Spinal cord (tissue), 9 donors: ENCODE measurements at regions not wholly inside any gene's neighbourhood (a gene's known extent, or its start where the extent isn't known, plus 50 kb on each side); places are given as distances from the start of the nearest gene placed in this dataset.

ENCODE experiments used
- DNase-seq, 6 donors: peaks; one replicate each; pipeline versions ENCODE4 v3.0.0 to v3.0.0-alpha.2; 2013 to 2015; ENCODE audit warnings: low spot score in 6 of 6, low read depth in 4 of 6
- H3K27ac ChIP-seq: one replicate; pipeline ENCODE4 v1.5.1; 2013; ENCODE audit warnings: low read depth, low read length, control low read depth
- H3K27me3 ChIP-seq: one replicate; pipeline ENCODE4 v1.6.1; 2013; ENCODE audit warnings: low read length; ENCODE audit not compliant: control insufficient read depth, insufficient read depth
- H3K36me3 ChIP-seq: one replicate; pipeline ENCODE4 v1.6.1; 2013; ENCODE audit warnings: low read length; ENCODE audit not compliant: control insufficient read depth, insufficient read depth
- H3K4me1 ChIP-seq: one replicate; pipeline ENCODE4 v1.6.1; 2013; ENCODE audit warnings: low read length; ENCODE audit not compliant: control insufficient read depth, insufficient read depth
- H3K4me3 ChIP-seq: one replicate; pipeline ENCODE4 v1.5.1; 2013; ENCODE audit warnings: low read depth, low read length, control low read depth
- H3K9me3 ChIP-seq: one replicate; pipeline ENCODE4 v1.6.1; 2013; ENCODE audit warnings: low read length; ENCODE audit not compliant: control insufficient read depth, insufficient read depth
- WGBS: methylation state at CpG from one replicate; pipeline ENCODE4 v1.1.5; 2013; ENCODE audit warnings: missing lambda C conversion rate; ENCODE audit not compliant: insufficient coverage; 5-methylcytosine and 5-hydroxymethylcytosine counted together
- donor health status: healthy.

DNA sequence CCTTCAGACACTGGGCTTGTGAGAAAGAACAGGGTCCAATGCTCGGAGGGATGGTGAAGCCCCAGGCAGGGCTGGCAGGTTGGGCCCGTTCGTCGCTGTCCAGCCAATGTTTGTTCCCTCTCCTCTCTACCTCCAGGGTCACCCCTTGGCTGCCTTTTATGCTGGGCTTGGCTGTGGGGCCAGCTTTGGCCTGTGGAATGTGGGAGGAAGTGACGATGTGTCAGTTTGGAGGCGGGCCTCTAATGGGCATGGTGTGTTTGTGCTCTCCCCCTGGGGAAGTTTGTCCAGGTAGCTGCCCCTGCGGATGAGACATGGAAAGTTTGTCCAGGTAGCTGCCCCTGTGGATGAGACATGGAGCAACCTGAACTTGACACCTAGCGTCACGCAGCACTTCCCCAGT is 236.7 kb downstream of the GLRX3 start:
- no peaks in the 10 kb centered on the region for H3K9me3 ChIP-seq
- no peaks in the 10 kb centered on the region for H3K27me3 ChIP-seq
- no peak for DNase-seq
- no peaks in the 10 kb centered on the region for H3K36me3 ChIP-seq
- no peak overlapping the region for H3K4me3 ChIP-seq
- 90% methylated on average over 5 of the region's 9 CpGs for WGBS
- no peak overlapping the region for H3K27ac ChIP-seq
- H3K4me1 ChIP-seq = peaks cover 4% of the 10 kb centered on the region

DNA sequence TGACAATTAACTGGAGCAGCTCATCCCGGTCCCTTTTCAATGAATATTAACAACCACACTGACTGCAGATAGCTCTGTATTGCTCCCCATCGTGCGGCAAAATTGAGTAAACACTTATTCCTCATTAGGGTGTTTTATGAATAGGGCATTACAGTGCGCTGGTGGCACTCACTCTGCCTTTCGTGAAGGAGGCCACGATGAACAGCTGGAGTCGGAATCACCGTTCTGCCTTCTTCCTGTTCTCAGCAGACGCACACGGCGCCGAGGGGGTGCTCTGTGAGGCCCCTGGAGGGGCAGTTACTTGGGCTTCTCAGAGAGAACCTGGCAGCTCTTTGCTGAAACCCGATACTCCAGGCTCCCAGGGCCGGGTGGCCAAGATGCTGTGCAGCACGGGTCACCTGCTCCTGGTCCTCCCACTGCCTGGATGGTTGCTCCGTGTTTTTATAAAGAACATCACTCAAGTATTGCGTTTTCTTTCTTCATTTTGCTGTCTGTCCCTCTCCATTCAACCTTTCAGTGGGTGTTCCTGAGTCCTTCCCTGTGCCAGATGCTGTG is 241.9 kb downstream of the GLRX3 start:
- no peaks in the 10 kb centered on the region for H3K27me3 ChIP-seq
- no peak overlapping the region for H3K27ac ChIP-seq
- peak in 1 of 6 donors; percentile 86 for DNase-seq
- H3K4me1 ChIP-seq = peaks cover 7% of the 10 kb centered on the region
- H3K36me3 ChIP-seq = no peaks in the 10 kb centered on the region
- 61% methylated on average over 14 of the region's 17 CpGs for WGBS
- H3K9me3 ChIP-seq = no peaks in the 10 kb centered on the region
- no peak overlapping the region for H3K4me3 ChIP-seq

DNA sequence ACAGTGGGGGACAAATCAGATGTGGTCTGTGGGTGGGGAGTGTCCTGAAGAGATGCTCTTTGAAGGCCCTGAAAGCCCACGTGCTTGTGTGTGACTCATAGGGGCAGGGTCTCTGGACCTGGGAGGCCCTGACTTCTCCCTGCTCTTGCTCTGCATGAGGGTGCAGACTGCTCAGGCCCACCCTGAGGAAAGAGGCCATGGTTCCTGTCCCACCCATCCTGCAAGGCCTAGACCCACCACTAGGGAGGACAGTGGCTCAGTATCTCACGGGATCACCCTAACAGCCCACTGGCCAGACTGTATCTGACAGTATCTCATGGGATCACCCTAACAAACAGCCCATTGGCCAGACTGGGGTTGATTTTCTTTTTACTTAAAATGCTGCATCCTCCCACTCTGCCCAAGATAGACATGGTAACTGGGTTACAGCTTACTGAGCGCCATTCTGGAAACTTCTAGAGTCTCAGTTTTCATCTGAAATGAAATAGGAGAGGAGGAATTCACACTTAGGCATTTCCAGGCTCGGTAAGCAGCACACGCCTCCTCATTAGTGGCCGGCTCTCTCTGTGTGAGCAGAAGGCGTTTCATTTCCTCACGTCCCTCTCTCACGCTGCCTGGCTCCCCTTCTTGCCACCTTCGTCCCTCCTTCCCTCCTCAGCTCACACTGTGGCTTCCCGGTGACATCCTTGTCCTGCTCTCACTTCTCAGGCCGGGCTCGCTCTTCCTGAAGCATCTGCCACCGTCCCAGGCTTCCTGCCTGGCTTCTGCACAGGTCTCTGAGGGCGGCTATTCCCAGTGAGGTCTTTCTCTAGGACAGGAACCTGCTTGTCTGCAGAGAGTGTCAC is 242.6 kb downstream of the GLRX3 start:
- H3K4me1 ChIP-seq = peaks cover 7% of the 10 kb centered on the region
- no peaks in the 10 kb centered on the region for H3K36me3 ChIP-seq
- WGBS = 61% methylated on average over 14 of the region's 15 CpGs
- no peak overlapping the region for H3K27ac ChIP-seq
- H3K4me3 ChIP-seq = no peak overlapping the region
- no peaks in the 10 kb centered on the region for H3K9me3 ChIP-seq
- DNase-seq = no peak
- no peaks in the 10 kb centered on the region for H3K27me3 ChIP-seq

DNA sequence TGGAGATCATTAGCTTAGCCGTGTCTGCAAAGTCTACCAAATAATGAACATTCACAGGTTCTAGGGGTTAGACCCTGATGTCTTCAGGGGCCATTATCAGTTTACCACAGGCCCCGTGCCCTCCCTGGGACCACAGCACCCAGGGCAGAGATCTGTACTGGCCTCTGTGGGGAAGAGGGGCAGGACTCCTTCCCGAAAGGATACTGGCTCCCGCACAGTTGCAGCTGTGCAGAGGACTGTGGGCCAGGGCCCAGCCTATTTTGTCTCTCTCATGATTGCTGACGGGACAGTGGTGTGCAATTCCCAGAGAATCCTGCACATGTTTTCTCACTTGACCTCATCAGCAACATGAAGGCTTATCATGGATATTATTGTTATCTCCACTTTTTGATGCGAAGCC is 243.9 kb downstream of the GLRX3 start:
- H3K9me3 ChIP-seq = no peaks in the 10 kb centered on the region
- DNase-seq = no peak
- H3K27me3 ChIP-seq = no peaks in the 10 kb centered on the region
- H3K27ac ChIP-seq = no peak overlapping the region
- H3K4me1 ChIP-seq = peaks cover 7% of the 10 kb centered on the region
- H3K36me3 ChIP-seq = no peaks in the 10 kb centered on the region
- 75% methylated on average over 4 of the region's 6 CpGs for WGBS
- H3K4me3 ChIP-seq = no peak overlapping the region

DNA sequence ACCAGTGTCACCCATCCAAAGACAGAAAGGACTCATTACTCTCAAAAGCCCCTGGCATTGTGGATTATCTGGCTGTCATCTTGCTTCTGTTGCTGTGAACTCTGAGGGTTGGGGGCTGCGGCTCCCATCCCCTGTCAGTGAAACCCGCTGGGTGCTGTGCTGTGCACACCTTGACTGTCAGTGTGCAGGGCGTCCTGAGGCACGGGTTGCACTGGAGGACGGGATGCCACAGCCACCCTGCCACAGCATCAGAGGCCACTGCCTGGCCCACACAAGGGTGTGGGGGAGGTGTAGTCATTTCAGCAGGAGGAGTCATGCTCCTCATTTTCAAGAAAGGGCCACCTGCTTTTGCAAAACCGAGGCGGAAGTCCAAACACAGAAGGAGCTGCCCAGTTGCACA is 245.8 kb downstream of the GLRX3 start:
- no peak overlapping the region for H3K27ac ChIP-seq
- DNase-seq = no peak
- H3K4me3 ChIP-seq = no peak overlapping the region
- no peaks in the 10 kb centered on the region for H3K27me3 ChIP-seq
- H3K36me3 ChIP-seq = no peaks in the 10 kb centered on the region
- 96% methylated on average over 7 of the region's 7 CpGs for WGBS
- H3K9me3 ChIP-seq = no peaks in the 10 kb centered on the region
- peaks cover 7% of the 10 kb centered on the region for H3K4me1 ChIP-seq

DNA sequence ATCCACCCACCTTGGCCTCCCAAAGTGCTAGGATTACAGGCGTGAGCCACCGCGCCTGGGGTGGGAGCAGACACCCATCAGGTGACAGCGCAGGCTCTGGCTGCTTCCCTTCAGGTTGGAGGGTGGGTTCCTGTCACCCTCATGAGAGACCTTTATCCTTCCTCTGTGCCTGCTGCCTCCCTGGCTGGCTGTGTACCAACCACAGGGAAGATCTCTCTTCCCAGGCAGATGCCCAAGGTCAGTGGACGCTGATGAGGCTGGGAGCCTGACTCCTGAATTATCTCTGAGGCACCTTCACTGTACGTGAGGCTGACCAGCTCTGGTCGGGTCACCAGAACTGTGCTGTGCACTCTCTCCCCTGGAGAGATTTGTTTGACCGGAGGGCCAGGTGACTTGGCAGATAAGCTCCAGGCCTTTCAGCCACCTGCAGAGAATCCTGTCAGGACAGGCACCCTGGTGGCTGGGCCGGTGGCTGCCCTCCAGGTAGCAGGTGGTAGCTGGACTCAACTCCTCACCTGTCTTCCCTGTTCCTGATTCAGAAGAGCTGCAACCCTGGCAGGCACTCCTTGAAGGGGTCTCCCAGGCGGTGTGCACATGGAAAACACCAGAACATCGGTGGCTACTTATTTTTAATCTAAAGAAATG is 251.9 kb downstream of the GLRX3 start:
- H3K9me3 ChIP-seq = no peaks in the 10 kb centered on the region
- H3K27me3 ChIP-seq = no peaks in the 10 kb centered on the region
- H3K36me3 ChIP-seq = no peaks in the 10 kb centered on the region
- H3K4me3 ChIP-seq = no peak overlapping the region
- H3K4me1 ChIP-seq = no peaks in the 10 kb centered on the region
- no peak for DNase-seq
- H3K27ac ChIP-seq = no peak overlapping the region
- 93% methylated on average over 8 of the region's 11 CpGs for WGBS

DNA sequence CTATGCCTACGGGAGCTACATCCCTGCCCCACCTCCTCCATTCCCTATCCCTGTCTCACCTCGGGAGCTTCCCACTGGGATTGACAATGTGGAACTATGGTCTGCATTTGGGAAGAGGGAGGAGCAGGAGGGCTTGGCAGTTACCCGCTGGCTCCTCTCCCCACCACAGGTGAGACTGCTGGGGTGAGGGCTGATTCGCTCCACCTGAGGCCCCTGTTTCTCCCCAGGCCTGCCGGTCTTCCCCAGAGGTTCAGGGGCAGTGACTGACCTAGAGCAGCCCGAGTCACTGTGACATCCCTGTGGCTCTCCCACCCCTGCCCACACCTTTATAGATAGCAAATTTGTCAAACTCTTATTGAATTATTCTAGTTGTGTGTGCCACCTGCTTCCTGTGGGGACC is 252.6 kb downstream of the GLRX3 start:
- Histone ChIP-seq H3K4me3 (no peak overlapping the region), H3K9me3 (no peaks in the 10 kb centered on the region), H3K4me1 (no peaks in the 10 kb centered on the region), H3K36me3 (no peaks in the 10 kb centered on the region), H3K27me3 (no peaks in the 10 kb centered on the region), H3K27ac (no peak overlapping the region)
- 88% methylated on average over 3 of the region's 6 CpGs for WGBS
- no peak for DNase-seq

DNA sequence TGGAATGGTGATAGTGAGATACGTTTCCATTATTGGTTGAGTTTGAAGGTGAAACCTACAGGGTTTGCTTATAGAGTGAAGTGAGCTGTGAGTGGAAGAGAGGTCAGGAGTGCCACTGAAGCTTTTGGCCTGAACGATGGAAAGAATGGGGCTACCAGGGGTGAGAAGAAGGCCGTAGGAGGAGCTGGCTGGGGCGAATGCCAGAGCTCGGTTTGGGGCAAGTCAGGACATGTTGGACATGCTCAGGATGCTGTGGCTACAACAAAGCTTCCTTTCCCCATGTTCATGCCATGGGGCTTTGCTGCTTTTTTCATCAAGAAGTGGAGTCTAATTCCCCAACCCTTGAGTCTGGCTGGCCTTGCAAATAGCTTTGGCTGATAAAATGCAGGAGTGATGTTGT is 253.7 kb downstream of the GLRX3 start:
- no peaks in the 10 kb centered on the region for H3K27me3 ChIP-seq
- no peak for DNase-seq
- H3K36me3 ChIP-seq = no peaks in the 10 kb centered on the region
- no peaks in the 10 kb centered on the region for H3K9me3 ChIP-seq
- no peak overlapping the region for H3K27ac ChIP-seq
- no peak overlapping the region for H3K4me3 ChIP-seq
- H3K4me1 ChIP-seq = no peaks in the 10 kb centered on the region
- 89% methylated on average over 5 of the region's 5 CpGs for WGBS

DNA sequence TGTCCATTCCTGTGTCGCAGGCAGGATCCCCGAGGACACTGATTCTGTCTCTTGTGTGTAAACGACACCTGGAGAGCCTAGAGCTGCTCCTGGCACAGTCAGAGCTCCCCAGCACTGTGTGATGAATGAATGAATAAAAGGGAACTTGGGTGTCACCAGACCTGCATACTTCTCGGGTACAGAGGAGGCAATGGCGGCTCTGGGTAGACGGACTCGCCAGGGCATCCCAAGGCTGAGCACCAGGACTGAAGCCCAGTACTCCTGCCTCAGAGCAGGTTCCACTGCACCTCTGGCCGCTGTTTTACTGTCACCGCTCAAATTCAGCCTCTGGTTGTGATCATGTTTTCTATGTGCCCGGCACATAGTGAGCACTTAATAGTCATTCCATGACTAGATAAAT is 255.8 kb downstream of the GLRX3 start:
- 79% methylated on average over 7 of the region's 10 CpGs for WGBS
- peaks cover 2% of the 10 kb centered on the region for H3K9me3 ChIP-seq
- H3K4me3 ChIP-seq = no peak overlapping the region
- no peaks in the 10 kb centered on the region for H3K27me3 ChIP-seq
- no peaks in the 10 kb centered on the region for H3K4me1 ChIP-seq
- no peaks in the 10 kb centered on the region for H3K36me3 ChIP-seq
- no peak overlapping the region for H3K27ac ChIP-seq
- no peak for DNase-seq

DNA sequence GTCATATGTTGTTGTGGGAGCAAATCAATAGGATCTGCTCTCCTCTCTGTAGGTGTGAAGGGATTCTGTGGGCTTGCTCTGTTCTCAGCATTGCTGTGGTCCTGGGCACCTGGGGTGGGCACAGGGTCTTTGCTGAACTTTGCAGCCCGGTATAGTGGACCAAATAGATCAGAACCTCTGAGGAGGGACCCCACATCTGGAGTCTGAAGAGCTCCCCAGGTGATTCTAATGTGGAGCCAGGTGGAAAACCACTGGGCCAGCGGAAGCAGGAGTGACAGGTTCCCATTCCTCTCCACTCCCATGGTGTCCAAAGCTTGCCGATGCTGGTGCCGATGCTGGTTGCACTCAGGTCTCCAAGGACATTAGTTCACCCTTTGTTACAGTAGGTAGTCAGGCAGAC is 257.2 kb downstream of the GLRX3 start:
- Histone ChIP-seq H3K4me1 (no peaks in the 10 kb centered on the region), H3K36me3 (no peaks in the 10 kb centered on the region), H3K27ac (no peak overlapping the region), H3K4me3 (no peak overlapping the region), H3K27me3 (no peaks in the 10 kb centered on the region), H3K9me3 (peaks cover 2% of the 10 kb centered on the region)
- DNase-seq = no peak
- 96% methylated on average over 4 of the region's 4 CpGs for WGBS
